Breast epithelium (tissue), 3 donors: ENCODE measurements at regions not wholly inside any gene's neighbourhood (a gene's known extent, or its start where the extent isn't known, plus 50 kb on each side); places are given as distances from the start of the nearest gene placed in this dataset.

ENCODE experiments used
- POLR2A ChIP-seq: fragments of 450-650 bp; IDR thresholded peaks from one replicate; pipeline ENCODE4 v1.6.1; 2016; ENCODE audit warnings: antibody characterized with exemption, mild to moderate bottlenecking, moderate library complexity
- TF ChIP-seq, protein P1 (sequence below), 3 donors: fragments of 450-650 bp; IDR thresholded peaks; one replicate each; pipeline ENCODE4 v1.5.1; 2016 to 2017; ENCODE audit warnings: antibody characterized with exemption in 3 of 3, mild to moderate bottlenecking in 3 of 3, moderate library complexity in 3 of 3

DNA sequence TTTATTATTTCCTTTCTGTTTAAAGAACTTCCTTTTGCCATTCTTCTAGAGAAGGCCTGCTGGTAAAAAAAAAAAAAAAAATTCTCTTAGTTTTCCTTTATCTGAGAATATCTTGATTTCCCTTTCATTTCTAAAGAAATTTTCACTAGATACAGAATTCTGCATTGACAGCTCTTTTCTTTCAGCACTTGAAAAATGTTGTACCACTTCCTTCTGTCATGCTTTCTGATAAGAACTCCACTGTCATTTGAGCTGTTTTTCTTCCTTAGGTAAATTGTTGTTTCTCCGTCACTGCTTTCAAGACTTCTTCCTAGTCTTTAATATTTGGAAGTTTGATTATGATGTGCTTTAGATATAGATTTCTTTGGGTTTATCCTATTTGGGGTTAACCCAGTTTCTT, 113.6 kb upstream of the BTG1 start:
- TF ChIP-seq, protein P1, sequence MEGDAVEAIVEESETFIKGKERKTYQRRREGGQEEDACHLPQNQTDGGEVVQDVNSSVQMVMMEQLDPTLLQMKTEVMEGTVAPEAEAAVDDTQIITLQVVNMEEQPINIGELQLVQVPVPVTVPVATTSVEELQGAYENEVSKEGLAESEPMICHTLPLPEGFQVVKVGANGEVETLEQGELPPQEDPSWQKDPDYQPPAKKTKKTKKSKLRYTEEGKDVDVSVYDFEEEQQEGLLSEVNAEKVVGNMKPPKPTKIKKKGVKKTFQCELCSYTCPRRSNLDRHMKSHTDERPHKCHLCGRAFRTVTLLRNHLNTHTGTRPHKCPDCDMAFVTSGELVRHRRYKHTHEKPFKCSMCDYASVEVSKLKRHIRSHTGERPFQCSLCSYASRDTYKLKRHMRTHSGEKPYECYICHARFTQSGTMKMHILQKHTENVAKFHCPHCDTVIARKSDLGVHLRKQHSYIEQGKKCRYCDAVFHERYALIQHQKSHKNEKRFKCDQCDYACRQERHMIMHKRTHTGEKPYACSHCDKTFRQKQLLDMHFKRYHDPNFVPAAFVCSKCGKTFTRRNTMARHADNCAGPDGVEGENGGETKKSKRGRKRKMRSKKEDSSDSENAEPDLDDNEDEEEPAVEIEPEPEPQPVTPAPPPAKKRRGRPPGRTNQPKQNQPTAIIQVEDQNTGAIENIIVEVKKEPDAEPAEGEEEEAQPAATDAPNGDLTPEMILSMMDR (IDR thresholded peaks at IDR 0.05): no peak
- no peak for TF ChIP-seq POLR2A
